ENCODE measurements at regions not wholly inside any gene's neighbourhood (a gene's known extent, or its start where the extent isn't known, plus 50 kb on each side); places are given as distances from the start of the nearest gene placed in this dataset.
"Not testable (repeated sequence)": the region's sequence is repeated elsewhere in the genome, so short reads cannot be mapped to it uniquely, and the experiment has no call there.

DNA sequence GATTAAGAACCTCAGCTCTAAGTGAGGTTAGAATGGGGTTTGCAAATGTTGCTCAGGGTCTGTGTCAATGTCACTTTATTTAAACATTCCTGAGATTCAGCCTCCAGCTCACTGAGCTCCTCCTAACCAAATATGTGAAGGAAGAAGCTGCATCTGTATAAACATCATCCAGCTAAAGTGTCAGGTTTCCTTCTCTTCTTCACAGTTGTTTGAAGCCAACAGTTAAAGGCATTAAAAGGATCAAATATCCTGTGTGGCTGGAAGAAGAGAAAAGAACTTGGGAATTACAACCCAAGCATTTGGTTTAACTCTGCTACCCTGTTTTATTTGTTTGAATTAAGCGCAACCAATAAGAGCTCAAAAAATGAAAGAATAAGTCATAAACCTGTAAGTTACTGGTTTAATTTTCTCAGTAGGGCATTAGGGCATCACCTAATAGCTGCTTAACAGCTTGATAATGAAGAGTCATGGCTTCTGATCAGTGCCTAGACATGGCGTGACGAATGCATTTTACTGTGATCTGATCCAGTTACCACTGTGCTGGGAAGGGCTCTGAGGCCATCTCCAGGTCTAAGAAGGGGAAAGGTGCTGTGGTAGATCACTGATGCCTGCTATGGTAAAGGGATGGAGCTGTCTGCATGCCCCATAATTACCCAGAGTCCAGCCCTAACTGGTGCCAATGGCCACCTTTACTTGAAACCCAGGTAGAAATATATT is 165.7 kb upstream of the TSC22D2 start:
- DNase-seq (ENCODE audit: low read depth), result no peak

DNA sequence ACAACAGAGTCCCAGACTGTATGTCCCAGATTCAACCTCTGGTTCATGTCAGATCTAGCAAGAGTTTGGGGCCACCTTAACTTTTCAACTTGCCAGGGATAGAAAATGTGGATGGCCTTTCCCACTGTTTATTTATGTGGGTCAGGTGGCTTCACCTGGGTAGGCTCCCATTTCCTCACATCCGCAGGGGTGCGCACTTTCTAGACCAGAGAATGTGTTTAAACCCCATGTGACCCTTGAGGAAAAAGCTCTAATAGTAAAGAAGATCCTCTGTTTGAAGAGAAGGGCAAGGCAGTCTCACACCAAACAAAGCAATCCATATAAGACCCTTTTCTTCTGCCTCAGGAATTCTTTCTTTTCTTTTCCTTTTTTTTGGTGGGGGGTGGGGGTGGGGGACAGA is 167.2 kb upstream of the TSC22D2 start:
- no peak for DNase-seq (ENCODE audit: low read depth)

DNA sequence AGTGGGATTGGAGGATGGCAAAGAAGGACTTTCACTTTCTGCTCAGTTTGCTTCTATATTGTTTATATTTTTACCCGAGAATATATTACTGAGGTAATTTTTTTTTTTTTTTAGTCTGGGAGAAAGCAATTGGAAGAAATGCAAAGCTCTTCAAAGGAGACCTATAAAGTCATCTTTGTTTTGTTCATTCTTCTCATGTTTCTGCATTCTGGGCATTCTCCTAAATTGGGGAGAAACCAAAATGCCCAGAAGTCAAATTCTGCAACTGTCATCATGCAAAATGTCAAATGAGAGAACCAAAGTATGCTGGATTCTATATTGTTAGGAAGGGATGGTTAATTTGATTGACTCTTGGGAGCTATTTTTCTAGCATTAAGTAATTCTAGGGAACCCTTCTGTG is 168.3 kb upstream of the TSC22D2 start:
- no peak for DNase-seq (ENCODE audit: low read depth)

- no peak for DNase-seq (ENCODE audit: low read depth)
Measured at GRCh38 chr3:150238995-150239619, 169.0 kb upstream of the TSC22D2 start.

GRCh38 chr3:150238048-150238802 is 169.9 kb upstream of the TSC22D2 start:
- DNase-seq (ENCODE audit: low read depth), result no peak

DNA sequence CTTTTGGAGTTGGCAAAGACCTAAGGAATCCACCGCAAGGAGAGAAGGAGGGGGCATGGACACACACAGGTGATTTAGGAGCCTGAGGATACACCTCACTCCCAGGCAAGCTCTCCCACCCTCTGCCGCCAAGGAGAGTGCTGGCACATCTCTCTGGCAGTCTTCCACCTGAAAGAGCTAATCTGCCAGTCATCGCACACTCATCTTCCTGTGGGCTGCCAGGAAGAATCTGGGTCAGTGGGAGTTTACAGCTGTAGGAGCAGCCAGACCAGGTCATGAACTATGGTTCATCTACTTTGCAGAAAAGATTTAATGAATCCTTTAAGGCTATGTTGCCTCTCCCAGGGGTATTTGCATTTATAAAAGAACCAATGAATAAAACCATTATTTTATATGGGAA is 170.6 kb upstream of the TSC22D2 start:
- no peak for DNase-seq (ENCODE audit: low read depth)

- peak; percentile 72 for DNase-seq (ENCODE audit: low read depth)
Measured at GRCh38 chr3:150236316-150237082, 171.6 kb upstream of the TSC22D2 start.

DNA sequence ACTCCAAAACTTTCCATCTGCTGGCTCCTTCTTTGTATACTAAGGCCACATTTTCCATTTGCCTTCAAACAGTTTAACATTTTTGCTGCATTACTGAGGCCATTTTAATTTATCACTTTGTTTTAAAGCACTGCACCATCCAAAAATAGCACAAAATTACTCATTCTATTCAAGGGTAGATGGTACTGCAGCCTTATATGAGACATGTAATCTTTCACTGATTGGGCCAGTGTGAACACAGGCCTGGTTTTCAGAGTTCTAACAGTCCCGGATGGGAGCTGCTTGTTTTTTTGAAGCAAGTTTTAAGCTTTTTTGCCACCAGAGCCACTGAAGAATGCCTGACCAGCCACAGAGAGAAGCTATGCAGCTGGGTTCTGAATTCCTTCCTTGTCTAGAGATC is 172.3 kb upstream of the TSC22D2 start:
- no peak for DNase-seq (ENCODE audit: low read depth)

- no peak for DNase-seq (ENCODE audit: low read depth)
Measured at GRCh38 chr3:150232992-150233451, 175.1 kb upstream of the TSC22D2 start.

- DNase-seq (ENCODE audit: low read depth), result no peak
Measured at GRCh38 chr3:150230037-150230436, 178.1 kb upstream of the TSC22D2 start.

GRCh38 chr3:150228626-150229025 is 179.5 kb upstream of the TSC22D2 start:
- not testable (repeated sequence) for DNase-seq (ENCODE audit: low read depth)

DNA sequence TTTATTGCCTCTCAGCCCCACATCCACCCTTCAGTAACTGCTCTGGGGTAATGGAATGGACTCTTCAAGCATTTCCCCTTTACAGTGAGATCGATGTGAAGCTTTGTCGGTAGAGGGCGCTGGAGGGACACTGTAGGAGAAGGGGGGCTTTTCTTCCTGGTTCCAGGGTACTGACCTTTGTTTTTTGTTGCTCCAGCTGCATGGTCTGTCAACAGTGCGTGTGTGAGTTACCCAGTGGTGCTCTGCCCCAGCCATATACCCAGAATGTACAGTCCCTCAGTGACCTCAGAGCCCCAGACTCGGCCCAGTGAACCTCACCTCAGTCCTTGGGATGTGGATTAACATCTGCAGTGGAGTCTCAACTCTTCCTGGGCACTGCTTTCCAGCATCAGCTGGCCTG is 180.3 kb upstream of the TSC22D2 start:
- no peak for DNase-seq (ENCODE audit: low read depth)

- no peak for DNase-seq (ENCODE audit: low read depth)
Measured at GRCh38 chr3:150225986-150226385, 182.1 kb upstream of the TSC22D2 start.

DNA sequence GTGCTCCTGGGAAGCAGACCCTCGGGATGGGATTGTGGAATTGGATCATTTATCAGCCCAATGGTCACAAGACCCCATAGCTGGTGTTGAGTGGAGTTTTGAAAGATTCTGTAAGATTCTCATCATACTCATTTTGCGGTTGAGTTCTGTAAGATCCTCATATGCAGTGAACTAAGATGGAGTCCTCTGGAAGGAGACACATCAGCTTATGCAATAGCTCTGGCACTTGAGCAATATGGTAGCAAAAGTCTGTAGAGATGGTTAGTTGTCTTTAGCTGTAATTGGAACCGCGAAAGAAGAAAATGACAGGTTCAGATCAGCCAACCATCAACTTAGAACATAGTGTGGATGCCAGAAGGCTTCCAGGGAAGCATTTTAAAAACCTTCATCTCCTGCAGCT is 184.5 kb upstream of the TSC22D2 start:
- no peak for DNase-seq (ENCODE audit: low read depth)

GRCh38 chr3:150222691-150223489 is 185.2 kb upstream of the TSC22D2 start:
- DNase-seq (ENCODE audit: low read depth), result no peak

GRCh38 chr3:150221904-150222523 is 186.1 kb upstream of the TSC22D2 start:
- DNase-seq (ENCODE audit: low read depth), result no peak

GRCh38 chr3:150220799-150221198 is 187.3 kb upstream of the TSC22D2 start:
- no peak for DNase-seq (ENCODE audit: low read depth)

GRCh38 chr3:150220041-150220440 is 188.1 kb upstream of the TSC22D2 start:
- DNase-seq (ENCODE audit: low read depth), result no peak

DNA sequence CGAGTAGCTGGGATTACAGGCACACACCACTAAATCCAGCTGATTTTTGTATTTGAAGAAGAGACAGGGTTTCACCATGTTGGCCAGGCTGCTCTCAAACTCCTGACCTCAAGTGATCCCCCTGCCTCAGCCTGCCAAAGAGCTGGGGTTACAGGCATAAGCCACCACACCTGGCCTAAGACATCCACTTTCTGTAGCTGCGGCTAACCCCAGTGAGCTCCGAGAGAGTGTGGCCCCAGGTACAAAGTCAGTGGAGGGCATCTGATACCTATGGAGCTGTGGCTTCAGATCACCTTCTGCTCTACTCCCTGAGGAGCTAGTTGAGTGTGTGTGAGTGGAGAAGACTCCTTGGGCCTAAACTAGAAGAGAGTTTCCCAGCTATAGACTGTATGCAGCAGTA is 189.3 kb upstream of the TSC22D2 start:
- no peak for DNase-seq (ENCODE audit: low read depth)

DNA sequence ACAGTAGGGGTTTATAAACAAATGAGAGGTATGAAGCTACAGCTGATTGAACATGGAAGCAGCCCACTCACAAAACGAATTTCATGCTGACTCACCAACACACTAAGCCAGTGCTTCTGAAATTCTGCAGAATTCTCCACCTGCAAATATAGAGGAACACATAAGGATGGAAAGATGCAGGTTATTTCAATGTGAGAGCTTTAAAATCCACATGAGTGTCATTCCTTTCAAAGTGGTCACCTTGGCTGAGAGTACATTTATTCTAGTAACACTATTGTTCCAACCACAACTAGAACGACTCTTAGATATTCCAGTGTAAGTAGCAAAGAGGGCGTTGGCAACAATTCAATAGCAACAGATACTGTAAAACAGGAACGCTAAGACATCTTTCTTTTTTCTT is 189.9 kb upstream of the TSC22D2 start:
- no peak for DNase-seq (ENCODE audit: low read depth)

- DNase-seq (ENCODE audit: low read depth), result no peak
Measured at GRCh38 chr3:150217691-150218090, 190.4 kb upstream of the TSC22D2 start.
